DLD1 (cell line): ENCODE measurements at regions not wholly inside any gene's neighbourhood (a gene's known extent, or its start where the extent isn't known, plus 50 kb on each side); places are given as distances from the start of the nearest gene placed in this dataset.
"Not testable (repeated sequence)": the region's sequence is repeated elsewhere in the genome, so short reads cannot be mapped to it uniquely, and the experiment has no call there.

ENCODE experiments used
- in situ Hi-C: cut with HindIII; loops from 2 replicates; pipeline ENCODE4 v1.10.0; 2017; ENCODE audit warnings: low sequenced_read_pairs

DNA sequence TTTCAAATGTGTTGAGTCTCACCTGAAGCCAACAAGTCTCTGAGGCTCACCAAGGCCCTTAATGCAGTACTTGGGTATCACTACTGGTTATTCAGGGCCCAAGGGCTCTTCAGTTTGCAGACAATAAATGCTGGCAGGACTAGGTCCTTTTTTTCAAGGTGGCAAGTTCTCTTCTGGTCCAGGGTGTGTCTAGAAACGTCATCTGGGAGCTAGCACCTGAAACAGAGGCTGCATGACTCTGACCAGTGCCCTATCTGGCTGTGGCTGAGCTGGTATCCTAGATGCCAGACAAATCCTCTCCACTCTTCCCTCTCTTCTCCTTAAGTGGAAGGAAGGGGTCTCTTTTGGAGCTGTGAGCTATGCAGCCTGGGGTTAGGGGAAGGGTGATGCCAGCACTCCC is 276.8 kb downstream of the PYDC2 start:
- in situ Hi-C loops = no loop called here

DNA sequence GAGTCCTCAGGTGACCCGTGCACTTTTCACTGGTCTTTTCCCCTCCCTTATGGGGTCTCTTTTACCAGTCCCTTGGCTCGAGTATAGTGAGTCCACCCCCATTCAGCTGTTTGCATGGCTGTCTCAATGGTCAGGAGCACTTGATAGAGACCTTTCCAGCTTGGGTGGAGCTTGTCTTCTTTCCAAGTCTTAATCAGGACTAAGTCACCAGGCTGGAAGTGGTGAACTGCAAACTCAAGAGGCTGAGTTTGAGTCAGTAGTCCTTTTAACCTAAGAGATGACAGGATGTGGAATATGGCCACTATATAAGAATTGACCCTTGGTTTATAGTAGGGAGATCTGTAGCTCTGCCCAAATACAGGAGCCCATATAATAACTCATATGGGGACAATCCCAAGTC is 279.7 kb downstream of the PYDC2 start:
- in situ Hi-C loops = no loop called here

DNA sequence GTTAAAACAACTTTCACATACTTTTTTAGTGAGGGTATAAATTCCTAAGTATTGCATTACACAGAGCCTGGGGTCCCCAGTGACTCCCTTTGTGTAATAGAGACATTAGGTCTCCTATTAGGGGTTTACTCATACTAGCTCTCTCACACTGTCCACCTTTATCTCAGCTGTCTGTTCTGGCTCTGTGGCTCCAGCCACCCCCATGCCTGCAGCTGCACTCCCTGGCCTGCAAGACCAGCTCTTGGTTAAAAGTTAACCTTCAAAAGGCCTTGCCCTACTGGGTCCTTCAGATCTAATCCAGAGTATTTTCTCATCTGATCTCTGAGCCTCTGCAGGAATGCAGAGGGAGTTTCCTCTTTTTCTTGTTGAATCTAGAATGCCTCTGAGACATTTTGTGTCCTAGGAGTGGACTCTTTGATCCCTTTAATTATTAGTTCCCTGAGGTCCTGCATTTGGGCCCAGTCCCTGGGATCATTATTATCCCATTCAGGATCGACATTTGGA is 280.9 kb downstream of the PYDC2 start:
- in situ Hi-C loops = not testable (repeated sequence)

DNA sequence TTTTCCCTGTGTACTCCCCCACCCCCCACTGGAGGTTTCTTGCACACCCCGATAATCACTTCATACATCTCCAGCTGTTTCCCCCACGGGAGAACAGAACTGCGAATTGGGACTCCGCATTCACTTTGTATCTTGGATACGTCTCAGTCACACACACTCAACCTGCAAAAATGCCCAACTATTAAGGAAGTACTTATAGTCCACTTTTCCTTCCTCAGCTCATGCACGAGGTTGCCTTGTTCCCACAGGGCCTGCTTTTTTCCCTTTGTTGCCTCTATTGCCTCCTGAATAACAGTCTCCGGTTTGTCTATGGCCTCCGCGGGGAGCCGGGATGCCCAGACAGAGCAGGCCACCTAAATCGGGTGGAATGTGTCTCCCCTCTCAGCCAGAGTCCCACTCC is 282.3 kb downstream of the PYDC2 start:
- in situ Hi-C loops = no loop called here

DNA sequence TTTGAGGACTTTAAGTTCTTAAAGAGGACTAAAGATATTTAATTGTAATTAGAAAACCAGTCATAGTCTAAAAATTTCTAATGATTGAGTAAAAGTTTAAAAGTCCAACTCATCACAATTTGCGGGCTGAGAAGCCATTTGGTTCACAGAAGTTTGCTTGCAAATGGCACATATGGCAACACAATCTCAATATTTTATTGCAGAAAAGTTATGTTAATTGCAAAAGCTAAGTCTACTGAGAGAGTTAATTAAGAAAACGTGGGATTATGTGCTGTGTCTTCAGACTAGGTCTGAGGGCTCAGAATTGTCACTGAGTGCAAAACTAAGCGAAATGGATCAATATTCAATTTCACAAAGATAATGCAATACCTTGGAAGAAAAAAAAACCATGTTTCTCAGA is 289.7 kb downstream of the PYDC2 start:
- in situ Hi-C loops = no loop called here

DNA sequence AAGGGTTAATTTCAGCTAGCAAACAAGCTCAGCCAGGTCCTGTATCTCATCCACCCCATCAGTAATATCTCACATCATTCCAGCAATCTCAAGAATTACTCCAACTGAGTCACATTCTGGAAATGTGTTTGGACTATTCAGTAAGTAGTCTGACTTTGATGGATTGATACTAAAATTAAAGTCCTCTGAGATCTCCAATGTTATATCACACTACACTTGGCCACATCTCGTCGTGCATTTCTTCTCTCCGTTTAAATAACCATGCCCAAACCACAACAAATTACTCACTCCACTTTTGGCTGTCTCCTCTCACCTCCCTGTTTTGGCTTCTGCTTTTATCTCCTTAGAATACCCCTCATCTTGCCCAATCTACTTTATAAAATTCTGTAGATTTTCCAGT is 292.2 kb downstream of the PYDC2 start:
- in situ Hi-C loops = no loop called here

DNA sequence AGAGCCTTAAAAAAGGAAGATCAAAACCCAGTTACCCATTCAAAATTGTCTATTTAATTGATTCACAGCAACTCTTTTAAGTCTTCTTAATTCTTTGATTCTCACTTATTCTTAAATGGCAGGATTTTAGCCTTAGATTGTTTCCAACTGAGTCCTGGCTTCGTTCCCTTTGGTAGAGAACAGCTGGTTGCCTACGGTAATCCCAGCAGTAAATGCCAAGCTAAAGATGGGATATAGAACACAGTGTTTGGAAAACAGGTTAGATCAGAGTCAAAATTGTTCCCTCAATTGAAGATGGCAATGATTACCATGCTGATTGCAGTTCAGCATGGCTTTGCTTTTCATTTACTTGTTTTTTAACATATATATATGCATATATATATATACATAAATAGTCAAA is 300.9 kb downstream of the PYDC2 start:
- in situ Hi-C loops = no loop called here

DNA sequence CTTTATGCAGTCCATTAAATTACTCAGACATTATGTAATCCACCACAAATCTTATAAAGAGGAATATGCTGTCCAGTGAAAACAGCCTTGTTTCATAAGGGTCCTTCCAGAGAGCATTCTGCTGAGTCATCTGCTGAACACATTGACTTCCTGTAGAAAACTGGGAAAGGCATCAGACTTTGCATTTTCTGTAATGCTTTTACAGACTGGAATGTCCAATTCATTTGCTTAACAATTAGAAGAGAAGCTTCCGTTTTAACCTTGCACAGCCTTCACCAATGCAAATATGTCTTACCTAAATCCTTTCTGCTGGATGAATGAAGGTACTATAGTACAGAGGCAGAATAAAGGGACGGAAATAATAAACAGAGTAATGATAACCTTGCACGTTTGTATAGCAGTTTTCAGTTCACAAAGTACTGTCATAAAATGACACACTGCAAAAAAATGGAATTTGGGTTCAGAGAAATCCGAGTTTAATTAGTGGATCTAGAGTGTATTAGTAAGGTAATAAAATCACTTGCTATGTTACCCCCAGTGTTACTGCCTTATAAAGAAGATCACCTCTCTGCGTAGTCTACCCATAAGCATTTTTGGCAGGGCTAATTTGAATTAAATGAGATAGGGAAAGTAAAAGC is 301.5 kb downstream of the PYDC2 start:
- in situ Hi-C loops = no loop called here

DNA sequence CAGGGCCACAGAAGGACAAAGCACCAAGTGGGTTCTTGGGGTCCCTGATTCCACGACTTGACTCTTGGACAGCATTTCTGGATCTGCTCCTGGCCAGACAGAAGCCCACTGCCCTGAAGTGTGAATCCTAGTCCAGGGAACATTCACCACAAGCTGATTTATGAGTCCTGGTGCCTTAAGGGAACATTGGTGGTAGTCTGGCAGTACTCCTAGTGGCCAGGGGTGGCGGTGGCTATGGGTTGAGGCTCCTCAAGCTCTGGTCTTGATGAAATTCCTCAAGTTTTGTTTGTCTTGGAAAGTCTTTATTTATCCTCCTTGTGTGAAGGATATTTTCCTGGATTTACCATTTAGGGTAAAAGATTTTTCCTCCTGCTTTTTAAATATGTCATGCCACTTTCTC is 307.5 kb downstream of the PYDC2 start:
- in situ Hi-C loops = no loop called here

DNA sequence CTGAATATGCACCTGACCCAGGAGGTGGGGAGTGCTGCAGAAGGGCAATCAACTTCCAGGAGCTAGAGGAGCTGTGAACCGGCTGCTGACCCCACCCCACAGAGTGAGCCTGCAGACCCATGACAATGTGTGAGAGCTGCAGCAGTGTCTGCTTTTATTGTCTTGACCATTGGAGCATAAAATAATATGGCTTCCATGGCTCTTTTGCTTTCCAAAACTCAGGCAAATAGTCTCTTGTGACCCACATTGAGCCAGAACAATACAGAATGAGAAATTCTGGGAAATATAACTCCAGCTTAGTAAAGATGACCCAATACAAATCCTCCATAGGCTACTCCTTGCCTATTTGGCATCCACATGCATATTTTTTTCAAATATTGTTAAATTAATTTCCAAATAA is 309.6 kb downstream of the PYDC2 start:
- in situ Hi-C loops = no loop called here

DNA sequence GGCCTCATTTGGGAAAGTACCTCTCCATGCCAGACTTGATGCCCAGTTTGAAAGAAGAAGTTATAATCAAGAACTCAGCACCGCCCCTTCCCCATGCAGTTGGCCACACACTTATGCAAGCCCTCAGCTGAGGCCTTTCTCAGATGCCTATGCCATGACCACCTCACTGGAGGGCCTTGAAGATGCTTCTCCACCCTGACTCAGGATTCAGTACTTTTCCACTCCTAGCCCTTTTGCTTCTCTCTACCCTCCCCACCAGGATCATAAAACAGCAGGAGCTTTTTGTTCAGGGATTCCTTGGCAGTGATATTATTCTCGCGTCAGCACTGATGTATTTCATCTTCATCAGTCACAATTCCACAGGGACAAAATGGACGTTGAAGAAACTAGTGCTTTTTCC is 313.5 kb downstream of the PYDC2 start:
- in situ Hi-C loops = no loop called here

DNA sequence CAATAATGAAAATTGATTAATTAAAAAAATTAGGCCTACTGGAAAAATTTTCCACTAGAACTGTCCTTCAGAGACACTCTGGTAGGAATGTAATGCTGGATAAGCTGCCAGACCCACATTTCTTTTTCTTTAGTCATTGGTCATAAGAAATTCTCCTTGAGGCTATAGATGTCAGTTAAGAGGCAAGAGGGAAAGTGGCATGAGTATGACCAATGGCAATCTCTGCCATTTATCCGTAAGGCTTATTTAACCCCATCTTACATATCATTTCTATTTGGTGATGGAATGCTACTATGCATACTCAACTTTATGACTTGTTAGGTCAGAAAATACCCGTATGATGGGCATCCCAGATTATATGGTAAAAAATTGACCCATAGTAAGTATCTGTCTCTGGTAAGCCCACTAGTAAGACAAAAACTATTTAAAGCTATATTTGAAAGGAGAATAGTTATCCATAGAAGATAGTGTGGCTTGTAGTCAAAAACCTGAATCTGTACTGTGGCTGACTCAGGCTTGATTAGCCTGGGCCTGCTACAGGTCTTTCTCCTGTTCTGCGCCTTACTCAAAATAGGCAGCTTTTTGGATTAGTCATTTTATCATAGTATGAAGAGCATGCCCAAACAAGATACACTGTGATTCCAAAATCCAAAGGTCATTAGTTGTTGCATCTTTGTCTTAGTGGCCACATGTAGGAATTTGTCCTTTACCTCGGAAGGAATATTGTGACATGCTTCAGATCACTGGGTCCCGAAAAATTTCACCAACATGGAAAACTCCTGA is 314.7 kb downstream of the PYDC2 start:
- in situ Hi-C loops = no loop called here

DNA sequence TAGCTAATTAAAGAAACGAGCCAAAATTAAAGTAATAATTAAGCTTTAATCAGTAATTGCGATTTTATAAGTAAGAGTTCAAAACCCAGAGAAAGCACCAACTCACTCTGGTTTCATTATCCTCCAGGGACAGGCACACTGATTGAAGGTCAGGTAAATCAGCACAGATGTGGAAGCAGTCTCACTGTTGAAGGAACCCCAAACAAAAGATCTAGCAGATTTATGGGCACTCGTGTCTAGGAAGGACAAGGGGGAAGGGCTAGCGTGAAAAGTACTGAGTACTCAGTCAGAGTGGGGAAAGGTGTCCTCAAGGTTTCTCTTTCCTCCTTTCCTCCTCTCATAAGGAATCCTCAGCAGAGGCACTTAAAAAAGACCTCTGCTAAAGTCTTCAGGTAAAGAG is 320.1 kb downstream of the PYDC2 start:
- in situ Hi-C loops = no loop called here

DNA sequence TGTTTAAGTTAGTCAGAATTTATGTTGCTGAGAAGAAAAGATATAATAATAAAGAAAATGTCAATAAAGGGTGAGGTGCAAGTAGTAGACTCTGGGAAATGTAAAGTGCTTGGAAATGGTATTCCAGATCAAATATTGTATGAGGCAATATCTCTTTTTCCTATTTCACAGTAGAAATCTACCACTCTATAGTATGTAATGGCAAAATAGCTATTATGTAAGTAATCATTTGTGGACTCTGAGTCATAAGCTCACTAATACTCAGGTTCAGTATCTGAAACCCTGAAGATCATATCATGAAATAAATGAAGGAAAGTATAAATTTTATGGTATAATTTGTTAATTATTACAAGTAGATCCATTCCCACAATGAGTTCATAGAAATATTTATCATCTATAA is 322.1 kb downstream of the PYDC2 start:
- in situ Hi-C loops = no loop called here

DNA sequence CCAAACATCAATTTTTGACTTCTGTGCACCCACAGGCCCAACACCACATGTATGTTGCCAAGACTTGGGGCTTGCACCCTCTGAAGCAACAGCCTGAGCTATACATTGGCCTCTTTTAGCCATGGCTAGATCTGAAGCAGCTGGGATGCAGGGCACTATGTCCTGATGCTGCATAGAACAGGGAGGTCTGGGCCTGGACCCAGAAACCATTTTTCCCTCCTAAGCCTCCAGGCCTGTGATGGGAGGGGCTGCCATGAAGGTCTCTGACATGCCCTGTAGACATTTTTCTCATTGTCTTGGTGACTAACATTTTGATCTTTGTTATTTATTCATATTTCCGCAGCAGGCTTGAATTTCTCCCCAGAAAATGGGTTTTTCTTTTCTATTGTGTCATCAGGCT is 330.0 kb downstream of the PYDC2 start:
- in situ Hi-C loops = no loop called here

DNA sequence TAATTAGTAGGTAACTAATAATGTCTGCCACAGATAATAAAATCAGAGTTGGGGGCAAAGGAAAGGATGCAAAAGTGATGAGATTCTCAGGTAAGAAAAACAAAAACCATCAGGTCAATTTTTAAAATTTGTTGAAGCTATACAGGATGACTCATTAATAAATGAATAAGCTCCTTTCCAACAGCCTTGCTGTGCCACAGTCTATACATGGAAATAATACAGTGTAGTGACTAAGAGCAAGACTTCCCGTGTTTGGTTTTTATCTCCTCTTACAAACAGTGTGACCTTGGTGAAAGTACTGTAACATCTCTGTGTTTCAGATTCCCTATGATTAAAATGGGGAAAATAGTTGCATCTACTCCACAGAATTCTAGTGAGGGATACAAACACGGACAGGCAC is 331.6 kb downstream of the PYDC2 start:
- in situ Hi-C loops = no loop called here

DNA sequence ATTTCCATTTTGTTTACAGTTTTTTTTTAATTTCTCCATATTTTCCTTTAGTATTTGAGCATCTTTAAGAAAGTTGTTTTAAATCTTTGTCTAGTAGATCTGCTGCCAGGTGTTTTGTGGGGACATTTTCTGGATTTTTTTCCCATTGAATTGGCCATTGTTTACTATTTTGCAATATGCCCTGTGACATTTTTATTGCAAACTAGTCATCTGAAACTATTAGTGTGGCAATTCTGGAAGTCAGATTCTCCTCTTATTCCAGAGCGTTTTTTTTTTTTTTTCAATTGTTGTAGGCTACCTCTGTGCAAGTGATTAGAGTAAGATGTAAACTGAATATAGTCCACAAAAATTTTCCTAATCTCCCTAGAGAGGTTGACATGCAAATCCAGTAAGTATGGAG is 334.2 kb downstream of the PYDC2 start:
- in situ Hi-C loops = no loop called here

DNA sequence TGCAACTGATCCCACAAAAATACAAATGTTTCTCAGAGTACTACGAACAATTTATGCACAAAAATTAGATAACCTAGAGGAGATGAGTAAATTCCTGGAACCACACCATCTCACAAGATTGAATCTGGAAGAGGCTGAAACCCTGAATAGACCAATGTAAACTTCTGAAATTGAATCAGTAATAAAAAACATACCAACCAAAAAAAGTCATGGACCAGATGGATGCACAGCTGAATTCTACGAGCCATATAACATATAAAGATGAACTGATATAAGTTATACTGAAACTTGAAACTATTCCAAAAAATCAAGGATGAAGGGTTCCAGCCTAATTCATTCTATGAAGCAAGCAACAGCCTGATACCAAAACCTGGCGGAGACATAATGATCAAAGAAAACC is 336.3 kb downstream of the PYDC2 start:
- in situ Hi-C loops = no loop called here

DNA sequence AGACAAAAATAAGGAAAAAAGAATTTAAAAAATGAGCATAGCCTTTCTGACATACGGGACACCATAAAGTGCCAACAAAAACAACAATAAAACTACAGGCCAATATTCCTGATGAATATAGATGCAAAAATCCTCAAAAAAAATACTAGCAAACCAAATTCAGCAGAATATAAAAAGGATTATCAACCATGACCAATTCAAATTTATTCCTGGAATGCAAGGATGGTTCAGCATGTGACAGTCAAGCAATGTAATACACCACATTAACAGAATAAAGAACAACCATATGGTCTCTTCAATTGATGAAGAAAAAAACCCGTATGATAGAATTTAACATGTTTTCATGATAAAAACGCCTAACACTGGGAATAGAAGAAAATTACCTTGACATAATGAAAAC is 341.7 kb downstream of the PYDC2 start:
- in situ Hi-C loops = no loop called here

DNA sequence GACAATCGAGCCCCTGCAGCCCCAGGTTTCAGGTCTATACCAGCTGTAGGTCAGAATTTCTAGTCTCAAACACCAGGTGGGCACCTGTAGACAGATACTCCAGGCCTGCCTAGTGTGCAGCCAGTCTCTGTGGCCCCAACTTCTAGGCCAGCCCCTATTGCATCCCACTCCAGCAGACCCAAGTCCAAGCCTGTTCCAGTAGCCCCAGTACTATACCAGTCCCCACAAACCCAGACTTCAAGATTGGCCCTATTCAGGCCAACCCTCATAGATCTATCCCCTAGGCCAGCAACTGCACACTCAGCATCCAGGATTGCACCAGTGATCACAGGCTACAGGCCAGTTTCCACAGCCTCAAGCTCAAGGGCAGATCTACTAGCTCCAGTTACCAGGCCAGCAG is 344.0 kb downstream of the PYDC2 start:
- in situ Hi-C loops = no loop called here

DNA sequence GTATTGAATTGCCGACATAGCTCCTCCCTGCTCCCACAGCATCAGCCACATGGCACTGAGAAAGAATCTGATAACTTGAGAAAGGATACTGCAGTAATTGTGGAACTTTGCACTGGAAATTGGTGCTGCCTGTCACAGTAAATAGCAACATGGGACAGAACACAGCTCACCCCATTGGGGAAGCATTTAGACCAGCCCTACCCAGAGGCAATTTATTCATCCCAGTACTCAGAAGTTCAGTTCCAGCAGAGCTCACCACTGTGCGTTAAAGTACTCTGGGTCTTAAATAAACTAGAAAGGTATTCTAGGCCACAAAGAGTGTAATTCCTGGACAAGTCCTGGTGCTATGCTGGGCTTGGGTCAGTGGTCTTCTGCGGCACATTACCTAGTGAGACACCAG is 347.1 kb downstream of the PYDC2 start:
- in situ Hi-C loops = no loop called here

DNA sequence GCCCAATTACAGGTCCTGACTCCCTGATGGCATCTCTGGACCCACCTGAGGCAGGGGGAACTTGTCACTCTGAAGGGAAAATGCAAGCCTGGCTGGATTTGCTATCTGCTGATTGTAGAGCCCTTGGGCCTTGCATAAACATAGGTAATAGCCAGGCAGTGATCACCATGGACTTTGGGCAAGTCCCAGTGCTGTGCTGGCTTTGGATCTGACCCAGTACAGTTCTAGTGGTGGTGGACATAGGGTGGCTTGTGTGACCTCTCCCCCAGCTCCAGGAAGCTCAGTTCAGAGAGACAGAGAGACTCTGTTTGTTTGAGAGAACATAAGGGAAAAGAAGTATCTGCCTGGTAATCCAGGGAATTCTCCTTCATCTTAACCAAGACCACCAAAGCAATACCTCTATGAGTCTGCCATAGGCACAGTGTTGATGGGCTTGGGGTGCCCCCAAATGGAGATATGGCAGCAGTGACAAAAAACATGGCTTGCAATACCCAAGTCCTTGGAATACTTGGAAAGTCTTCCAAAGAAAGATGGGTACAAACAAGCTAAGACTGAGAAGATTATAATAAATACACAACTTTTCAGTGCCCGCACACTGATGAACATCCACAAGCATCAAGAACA is 348.5 kb downstream of the PYDC2 start:
- in situ Hi-C loops = no loop called here
